ENCODE measurements at regions not wholly inside any gene's neighbourhood (a gene's known extent, or its start where the extent isn't known, plus 50 kb on each side); places are given as distances from the start of the nearest gene placed in this dataset.

DNA sequence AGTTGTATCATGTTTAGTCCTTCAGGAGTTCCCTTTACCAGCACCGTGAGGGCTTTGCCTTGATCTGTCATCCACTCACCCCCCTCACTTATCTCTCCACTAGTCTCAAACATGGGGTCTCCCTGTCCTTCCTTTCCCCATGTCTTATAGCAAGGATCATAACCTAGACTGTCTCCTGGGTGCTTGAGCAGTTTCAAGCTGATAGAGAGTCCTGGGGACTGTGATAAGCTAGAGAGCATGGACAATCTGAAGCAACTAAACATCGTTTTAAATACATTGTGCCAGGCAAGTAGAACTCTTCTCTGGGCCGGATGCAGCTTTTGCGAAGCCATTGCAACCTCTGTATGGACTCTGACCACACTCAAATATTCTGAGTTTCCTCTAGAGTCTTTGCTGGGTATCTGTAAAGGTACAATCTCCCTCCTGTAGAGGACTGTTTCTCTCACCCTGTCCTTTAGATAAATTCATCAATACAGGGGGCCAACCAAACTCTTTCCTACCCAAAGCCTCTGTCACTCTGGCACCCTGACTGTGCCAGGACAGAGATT is 684.6 kb upstream of the NR2F2 start:
- H3K36me3 ChIP-seq (replicated peaks; ENCODE audit: low read depth, low read length), result no peaks in the 10 kb centered on the region
- H3K79me2 ChIP-seq (ENCODE audit: low read length), result no peaks in the 10 kb centered on the region
- H3K9ac ChIP-seq (ENCODE audit: low read length), result no peak overlapping the region
- no peaks in the 10 kb centered on the region; the same call in 1 of the 2 replicates for H3K27me3 ChIP-seq (ENCODE audit: low read depth, low read length)
- no peak overlapping the region for H2AFZ ChIP-seq (ENCODE audit: low read depth, low read length)
- H4K20me1 ChIP-seq (ENCODE audit: insufficient read depth, low read length), result no peaks in the 10 kb centered on the region
- H3K27ac ChIP-seq (ENCODE audit: low read length), result no peak overlapping the region
- H3K4me2 ChIP-seq (ENCODE audit: low read length), result no peak overlapping the region
- no peaks in the 10 kb centered on the region for H3K4me1 ChIP-seq (ENCODE audit: low read length)
- no peaks in the 10 kb centered on the region for H3K9me3 ChIP-seq (ENCODE audit: insufficient read depth, low read length)
- no peak overlapping the region for H3K4me3 ChIP-seq (ENCODE audit: low read length)
- no peak for TF ChIP-seq EZH2phosphoT487 (IDR thresholded peaks at IDR 0.05; ENCODE audit: low read depth)
- TF ChIP-seq, protein P1, sequence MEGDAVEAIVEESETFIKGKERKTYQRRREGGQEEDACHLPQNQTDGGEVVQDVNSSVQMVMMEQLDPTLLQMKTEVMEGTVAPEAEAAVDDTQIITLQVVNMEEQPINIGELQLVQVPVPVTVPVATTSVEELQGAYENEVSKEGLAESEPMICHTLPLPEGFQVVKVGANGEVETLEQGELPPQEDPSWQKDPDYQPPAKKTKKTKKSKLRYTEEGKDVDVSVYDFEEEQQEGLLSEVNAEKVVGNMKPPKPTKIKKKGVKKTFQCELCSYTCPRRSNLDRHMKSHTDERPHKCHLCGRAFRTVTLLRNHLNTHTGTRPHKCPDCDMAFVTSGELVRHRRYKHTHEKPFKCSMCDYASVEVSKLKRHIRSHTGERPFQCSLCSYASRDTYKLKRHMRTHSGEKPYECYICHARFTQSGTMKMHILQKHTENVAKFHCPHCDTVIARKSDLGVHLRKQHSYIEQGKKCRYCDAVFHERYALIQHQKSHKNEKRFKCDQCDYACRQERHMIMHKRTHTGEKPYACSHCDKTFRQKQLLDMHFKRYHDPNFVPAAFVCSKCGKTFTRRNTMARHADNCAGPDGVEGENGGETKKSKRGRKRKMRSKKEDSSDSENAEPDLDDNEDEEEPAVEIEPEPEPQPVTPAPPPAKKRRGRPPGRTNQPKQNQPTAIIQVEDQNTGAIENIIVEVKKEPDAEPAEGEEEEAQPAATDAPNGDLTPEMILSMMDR (IDR thresholded peaks at IDR 0.05; ENCODE audit: low read depth, low read length), result no peak

DNA sequence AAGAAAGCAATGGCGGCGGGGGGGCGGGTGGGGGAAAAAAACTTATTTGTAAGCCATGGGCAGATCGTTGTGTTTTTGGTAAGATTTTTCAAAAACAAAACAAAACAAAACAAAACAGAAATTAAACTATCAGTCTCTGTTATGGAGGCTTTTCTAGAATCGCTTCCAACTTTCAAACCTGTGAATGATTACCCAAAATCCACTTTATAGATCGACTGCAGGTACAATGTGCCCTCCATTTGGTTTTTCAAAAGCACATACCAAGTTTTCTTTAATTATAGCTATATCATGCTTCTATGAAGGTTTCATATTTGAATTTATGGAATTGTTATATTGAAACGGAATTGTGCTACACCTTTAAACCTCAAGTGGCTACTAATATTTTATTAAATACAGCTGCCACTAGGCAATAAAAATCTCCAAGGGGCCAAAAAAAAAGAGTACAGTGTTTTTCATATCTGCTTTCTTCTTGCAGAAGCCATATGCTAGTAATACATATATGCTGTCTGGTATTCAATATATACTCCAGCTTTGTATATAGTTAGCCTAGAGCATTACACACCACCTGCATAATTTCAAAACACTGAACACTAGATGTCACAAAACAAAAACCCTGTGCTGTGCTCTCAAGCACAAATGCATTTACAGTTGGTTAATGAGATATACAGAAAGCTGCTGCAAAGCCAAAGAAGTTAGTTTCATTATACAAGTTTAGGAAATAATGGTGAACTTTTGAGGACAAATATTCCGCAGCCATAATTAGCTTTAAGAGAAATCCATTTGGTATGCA is 683.8 kb upstream of the NR2F2 start:
- H3K4me2 ChIP-seq (ENCODE audit: low read length), result no peak overlapping the region
- no peaks in the 10 kb centered on the region for H3K4me1 ChIP-seq (ENCODE audit: low read length)
- H4K20me1 ChIP-seq (ENCODE audit: insufficient read depth, low read length), result no peaks in the 10 kb centered on the region
- H3K9me3 ChIP-seq (ENCODE audit: insufficient read depth, low read length), result no peaks in the 10 kb centered on the region
- H3K27ac ChIP-seq (ENCODE audit: low read length), result no peak overlapping the region
- H3K27me3 ChIP-seq (ENCODE audit: low read depth, low read length), result no peaks in the 10 kb centered on the region; the same call in 1 of the 2 replicates
- no peaks in the 10 kb centered on the region for H3K36me3 ChIP-seq (replicated peaks; ENCODE audit: low read depth, low read length)
- no peak overlapping the region for H2AFZ ChIP-seq (ENCODE audit: low read depth, low read length)
- H3K4me3 ChIP-seq (ENCODE audit: low read length), result no peak overlapping the region
- H3K79me2 ChIP-seq (ENCODE audit: low read length), result no peaks in the 10 kb centered on the region
- TF ChIP-seq, protein P1 (IDR thresholded peaks at IDR 0.05; ENCODE audit: low read depth, low read length), result no peak
- no peak for TF ChIP-seq EZH2phosphoT487 (IDR thresholded peaks at IDR 0.05; ENCODE audit: low read depth)
- H3K9ac ChIP-seq (ENCODE audit: low read length), result no peak overlapping the region

- Histone ChIP-seq H2AFZ (ENCODE audit: low read depth, low read length) (no peak overlapping the region), H3K4me3 (ENCODE audit: low read length) (no peak overlapping the region), H3K27ac (ENCODE audit: low read length) (no peak overlapping the region), H4K20me1 (ENCODE audit: insufficient read depth, low read length) (no peaks in the 10 kb centered on the region), H3K9ac (ENCODE audit: low read length) (no peak overlapping the region), H3K9me3 (ENCODE audit: insufficient read depth, low read length) (no peaks in the 10 kb centered on the region), H3K4me1 (ENCODE audit: low read length) (no peaks in the 10 kb centered on the region), H3K4me2 (ENCODE audit: low read length) (no peak overlapping the region), H3K36me3 (replicated peaks; ENCODE audit: low read depth, low read length) (no peaks in the 10 kb centered on the region), H3K79me2 (ENCODE audit: low read length) (no peaks in the 10 kb centered on the region), H3K27me3 (ENCODE audit: low read depth, low read length) (no peaks in the 10 kb centered on the region; the same call in 1 of the 2 replicates)
- TF ChIP-seq EZH2phosphoT487 (IDR thresholded peaks at IDR 0.05; ENCODE audit: low read depth), result no peak
- TF ChIP-seq, protein P1 (IDR thresholded peaks at IDR 0.05; ENCODE audit: low read depth, low read length), result no peak
Observed at GRCh38 chr15:95647531-95648277, 682.8 kb upstream of the NR2F2 start.

- Histone ChIP-seq H3K4me1 (ENCODE audit: low read length) (no peaks in the 10 kb centered on the region), H3K4me3 (ENCODE audit: low read length) (no peak overlapping the region), H3K36me3 (replicated peaks; ENCODE audit: low read depth, low read length) (no peaks in the 10 kb centered on the region), H3K4me2 (ENCODE audit: low read length) (no peak overlapping the region), H3K9ac (ENCODE audit: low read length) (no peak overlapping the region), H4K20me1 (ENCODE audit: insufficient read depth, low read length) (no peaks in the 10 kb centered on the region), H3K27me3 (ENCODE audit: low read depth, low read length) (no peaks in the 10 kb centered on the region), H2AFZ (ENCODE audit: low read depth, low read length) (no peak overlapping the region), H3K27ac (ENCODE audit: low read length) (no peak overlapping the region), H3K79me2 (ENCODE audit: low read length) (no peaks in the 10 kb centered on the region), H3K9me3 (ENCODE audit: insufficient read depth, low read length) (no peaks in the 10 kb centered on the region)
- TF ChIP-seq, protein P1 (IDR thresholded peaks at IDR 0.05; ENCODE audit: low read depth, low read length), result no peak
- no peak for TF ChIP-seq EZH2phosphoT487 (IDR thresholded peaks at IDR 0.05; ENCODE audit: low read depth)
Observed at GRCh38 chr15:95653361-95653805, 677.1 kb upstream of the NR2F2 start.

All from OCI-LY3 (cell line).